Dermis microvascular lymphatic vessel endothelial cell (primary cell): ENCODE measurements at regions not wholly inside any gene's neighbourhood (a gene's known extent, or its start where the extent isn't known, plus 50 kb on each side); places are given as distances from the start of the nearest gene placed in this dataset.
"Not testable (repeated sequence)": the region's sequence is repeated elsewhere in the genome, so short reads cannot be mapped to it uniquely, and the experiment has no call there.

Experiments
- DNase-seq, 2 donors: peaks; one replicate each; pipeline versions ENCODE4 v3.0.0 to v3.0.0-alpha.2; 2010; ENCODE audit warnings: low read depth in 2 of 2

- peak in 1 of 2 donors; percentile 13 for DNase-seq
Measured at GRCh38 chr1:58932859-58933598, 149.2 kb upstream of the JUN start.

- DNase-seq, result peak in 1 of 2 donors; percentile 10
Measured at GRCh38 chr1:58933599-58933926, 149.7 kb upstream of the JUN start.

- DNase-seq, result peak in 1 of 2 donors; percentile 47
Measured at GRCh38 chr1:58934706-58935105, 150.9 kb upstream of the JUN start.

GRCh38 chr1:58936973-58937372 is 153.1 kb upstream of the JUN start:
- DNase-seq, result no peak

- DNase-seq, result no peak
Measured at GRCh38 chr1:58939146-58939545, 155.3 kb upstream of the JUN start.

- no peak for DNase-seq
Measured at GRCh38 chr1:58939666-58940370, 156.0 kb upstream of the JUN start.

- DNase-seq, result peak in 1 of 2 donors; percentile 5
Measured at GRCh38 chr1:58941471-58942289, 157.8 kb upstream of the JUN start.

GRCh38 chr1:58942759-58943191 is 158.9 kb upstream of the JUN start:
- DNase-seq, result no peak

GRCh38 chr1:58943776-58944175 is 159.9 kb upstream of the JUN start:
- no peak for DNase-seq

GRCh38 chr1:58944439-58944838 is 160.6 kb upstream of the JUN start:
- no peak for DNase-seq

GRCh38 chr1:58946390-58946789 is 162.5 kb upstream of the JUN start:
- DNase-seq, result no peak

GRCh38 chr1:58948671-58949070 is 164.8 kb upstream of the JUN start:
- DNase-seq, result no peak

GRCh38 chr1:58949551-58950220 is 165.8 kb upstream of the JUN start:
- no peak for DNase-seq

GRCh38 chr1:58950897-58951296 is 167.1 kb upstream of the JUN start:
- DNase-seq, result no peak

- not testable (repeated sequence) for DNase-seq
Measured at GRCh38 chr1:58953951-58954350, 170.1 kb upstream of the JUN start.

GRCh38 chr1:58963287-58963686 is 179.4 kb upstream of the JUN start:
- not testable (repeated sequence) for DNase-seq

- DNase-seq, result no peak
Measured at GRCh38 chr1:58964428-58964827, 180.6 kb upstream of the JUN start.

- DNase-seq, result no peak
Measured at GRCh38 chr1:58964880-58965279, 181.0 kb upstream of the JUN start.

- no peak for DNase-seq
Measured at GRCh38 chr1:58966103-58966916, 182.5 kb upstream of the JUN start.

- no peak for DNase-seq
Measured at GRCh38 chr1:58966917-58967740, 183.3 kb upstream of the JUN start.
